Cardiac muscle cell (in vitro differentiated cells and primary cell): ENCODE measurements at regions not wholly inside any gene's neighbourhood (a gene's known extent, or its start where the extent isn't known, plus 50 kb on each side); places are given as distances from the start of the nearest gene placed in this dataset.
A peak's percentile ranks its signal among the peaks of the same experiment; 100 is the strongest.

Experiments
- DNase-seq, 2 donors: peaks; one replicate each; pipeline versions ENCODE4 v3.0.0 to v3.0.0-alpha.2; 2010 to 2017; ENCODE audit warnings: low read depth in 1 of 2, low spot score in 1 of 2
- H3K27ac ChIP-seq: fragments of 200-600 bp; sonication (generic); 2 replicates; pipeline ENCODE4 v1.5.1; 2016
- H3K27me3 ChIP-seq: fragments of 200-600 bp; sonication (generic); 2 replicates; pipeline ENCODE4 v1.6.0; 2016; ENCODE audit warnings: control low read depth
- H3K36me3 ChIP-seq: fragments of 200-600 bp; sonication (generic); 2 replicates; pipeline ENCODE4 v1.5.1; 2016; ENCODE audit warnings: control low read depth
- H3K4me1 ChIP-seq: fragments of 200-600 bp; sonication (generic); 2 replicates; pipeline ENCODE4 v1.8.1; 2017; ENCODE audit warnings: low read depth, mild to moderate bottlenecking, mixed run types
- H3K4me3 ChIP-seq: fragments of 200-600 bp; sonication (generic); 2 replicates; pipeline ENCODE4 v1.5.1; 2016; ENCODE audit warnings: mild to moderate bottlenecking
- H3K9me3 ChIP-seq: fragments of 200-600 bp; sonication (generic); 2 replicates; pipeline ENCODE4 v1.5.1; 2017; ENCODE audit warnings: low read depth, mild to moderate bottlenecking, control low read depth
- CTCF ChIP-seq: IDR thresholded peaks from 2 replicates; pipeline ENCODE4 v1.5.1; 2012; ENCODE audit warnings: low read depth, mild to moderate bottlenecking, low read length

DNA sequence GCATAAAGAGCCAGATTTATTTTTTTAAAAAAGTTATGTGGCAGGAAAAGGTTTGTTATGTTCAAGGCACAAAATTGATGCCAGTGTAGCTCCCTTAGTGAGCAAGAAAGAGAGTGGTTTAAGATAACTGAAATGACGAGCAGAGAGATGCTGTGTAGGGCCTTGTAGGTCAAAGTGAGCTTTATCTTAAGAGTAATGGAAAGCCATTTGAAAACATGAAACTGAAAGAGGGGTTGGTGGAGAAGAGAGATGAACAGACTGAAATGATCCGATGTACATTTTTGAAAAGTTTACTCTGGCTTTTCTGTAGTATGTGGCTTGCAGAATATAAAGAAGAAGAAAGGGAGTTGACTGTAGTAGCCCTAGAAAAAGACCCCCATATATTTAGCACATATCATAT is 383.6 kb downstream of the PLA2G4A start:
- H3K27me3 ChIP-seq, result no peaks in the 10 kb centered on the region
- no peaks in the 10 kb centered on the region for H3K4me1 ChIP-seq
- no peak for DNase-seq
- TF ChIP-seq CTCF, result no peak
- no peaks in the 10 kb centered on the region for H3K36me3 ChIP-seq
- H3K4me3 ChIP-seq, result no peak overlapping the region
- no peak overlapping the region for H3K27ac ChIP-seq
- H3K9me3 ChIP-seq, result no peaks in the 10 kb centered on the region

GRCh38 chr1:187226396-187226795 is 397.6 kb downstream of the PLA2G4A start:
- TF ChIP-seq CTCF, result no peak
- Histone ChIP-seq H3K4me3 (no peak overlapping the region), H3K36me3 (no peaks in the 10 kb centered on the region), H3K27ac (no peak overlapping the region), H3K27me3 (no peaks in the 10 kb centered on the region), H3K4me1 (peaks cover 14% of the 10 kb centered on the region), H3K9me3 (no peaks in the 10 kb centered on the region)
- peak in 1 of 2 donors; percentile 0 for DNase-seq

GRCh38 chr1:187228790-187229189 is 400.0 kb downstream of the PLA2G4A start:
- Histone ChIP-seq H3K9me3 (no peaks in the 10 kb centered on the region), H3K27ac (no peak overlapping the region), H3K36me3 (no peaks in the 10 kb centered on the region), H3K27me3 (no peaks in the 10 kb centered on the region), H3K4me1 (peaks cover 14% of the 10 kb centered on the region), H3K4me3 (no peak overlapping the region)
- no peak for TF ChIP-seq CTCF
- no peak for DNase-seq

GRCh38 chr1:187229496-187229895 is 400.7 kb downstream of the PLA2G4A start:
- H3K9me3 ChIP-seq, result no peaks in the 10 kb centered on the region
- no peak for TF ChIP-seq CTCF
- H3K4me3 ChIP-seq, result no peak overlapping the region
- peak in 1 of 2 donors; percentile 56 for DNase-seq
- peaks cover 14% of the 10 kb centered on the region for H3K4me1 ChIP-seq
- H3K27ac ChIP-seq, result peak overlapping the region; percentile 80
- no peaks in the 10 kb centered on the region for H3K36me3 ChIP-seq
- H3K27me3 ChIP-seq, result no peaks in the 10 kb centered on the region

GRCh38 chr1:187234706-187235105 is 406.0 kb downstream of the PLA2G4A start:
- TF ChIP-seq CTCF, result no peak
- Histone ChIP-seq H3K4me3 (no peak overlapping the region), H3K27ac (peak overlapping the region; percentile 86), H3K4me1 (peaks cover 44% of the 10 kb centered on the region), H3K36me3 (no peaks in the 10 kb centered on the region), H3K9me3 (no peaks in the 10 kb centered on the region), H3K27me3 (no peaks in the 10 kb centered on the region)
- DNase-seq, result no peak

GRCh38 chr1:187236199-187236598 is 407.4 kb downstream of the PLA2G4A start:
- no peak for DNase-seq
- Histone ChIP-seq H3K4me1 (peaks cover 38% of the 10 kb centered on the region), H3K9me3 (no peaks in the 10 kb centered on the region), H3K27me3 (no peaks in the 10 kb centered on the region), H3K4me3 (no peak overlapping the region), H3K36me3 (no peaks in the 10 kb centered on the region), H3K27ac (peak overlapping the region; percentile 86)
- TF ChIP-seq CTCF, result no peak
